ENCODE measurements at regions not wholly inside any gene's neighbourhood (a gene's known extent, or its start where the extent isn't known, plus 50 kb on each side); places are given as distances from the start of the nearest gene placed in this dataset.
A peak's percentile ranks its signal among the peaks of the same experiment; 100 is the strongest.

DNA sequence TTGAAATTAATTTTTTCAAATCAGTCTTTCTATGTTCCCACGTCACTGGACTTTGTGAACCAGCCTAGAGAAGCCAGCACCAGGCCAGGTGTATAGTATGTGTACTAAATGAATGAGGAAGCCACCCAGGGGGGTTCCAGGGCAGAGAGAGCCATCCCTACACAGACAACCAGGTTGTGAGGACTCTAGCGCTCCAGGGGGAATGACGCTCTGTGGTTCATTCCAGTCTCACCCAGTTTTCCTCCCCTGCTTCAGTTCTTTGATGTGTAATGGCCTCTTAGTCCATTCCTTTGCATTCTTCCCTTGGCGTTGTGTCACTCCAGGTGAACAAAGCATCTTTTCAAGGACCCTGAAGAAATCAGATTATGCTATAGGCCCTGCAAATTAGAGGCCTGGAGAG is 330.6 kb downstream of the NSG2 start:
- DNase-seq (ENCODE audit: low read depth) = no peak

DNA sequence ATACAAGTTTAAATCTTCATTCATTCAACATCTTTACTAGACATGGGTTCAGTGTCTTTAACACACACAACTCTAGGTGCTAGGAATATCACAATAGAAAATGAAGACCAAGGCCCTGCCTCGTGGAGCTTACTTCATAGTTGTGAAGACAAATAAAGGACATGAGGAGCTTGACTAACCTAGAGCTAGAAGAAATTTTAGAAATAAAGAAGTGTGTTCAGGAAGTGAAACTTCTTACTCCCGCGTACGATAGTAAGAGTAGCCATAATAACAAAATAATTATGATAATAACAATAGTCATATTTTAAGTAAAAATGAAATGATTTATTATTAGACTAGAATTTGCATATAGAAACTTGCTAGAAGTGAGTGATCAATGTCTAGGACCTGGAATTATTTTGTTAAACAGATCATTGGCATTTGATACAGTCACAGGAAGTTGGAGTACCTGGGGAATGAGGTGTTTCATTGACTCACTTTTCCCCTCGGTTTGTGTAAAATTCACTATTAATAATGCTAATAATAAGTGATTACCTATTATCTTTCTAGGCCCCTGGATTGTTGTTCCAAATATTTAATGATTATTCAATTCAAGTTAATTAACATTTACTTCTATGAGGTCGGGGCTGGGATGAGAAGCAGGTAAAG is 331.3 kb downstream of the NSG2 start:
- no peak for DNase-seq (ENCODE audit: low read depth)

GRCh38 chr5:174378121-174378874 is 332.8 kb downstream of the NSG2 start:
- no peak for DNase-seq (ENCODE audit: low read depth)

GRCh38 chr5:174380311-174380710 is 334.8 kb downstream of the NSG2 start:
- DNase-seq (ENCODE audit: low read depth) = no peak

DNA sequence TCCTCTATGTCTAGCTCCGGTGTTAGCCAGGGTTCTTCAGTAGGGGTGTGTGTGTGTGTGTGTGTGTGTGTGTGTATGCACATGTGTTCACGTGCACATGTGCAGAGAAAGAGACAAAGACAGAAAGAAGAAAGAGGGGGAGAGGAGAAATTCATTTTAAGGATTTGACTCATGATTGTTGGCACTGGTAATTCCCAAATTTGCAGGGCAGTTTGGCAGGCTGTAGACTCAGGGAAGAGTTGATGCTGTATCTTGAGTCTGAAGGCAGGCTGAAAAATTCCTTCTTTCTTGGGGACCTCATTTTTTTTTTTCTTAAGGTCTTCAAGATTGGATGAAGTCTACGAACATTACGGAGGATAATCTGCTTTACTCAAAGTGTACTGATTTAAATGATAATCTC is 335.7 kb downstream of the NSG2 start:
- DNase-seq (ENCODE audit: low read depth) = no peak

GRCh38 chr5:174383210-174384167 is 338.0 kb downstream of the NSG2 start:
- no peak for DNase-seq (ENCODE audit: low read depth)

- DNase-seq (ENCODE audit: low read depth) = peak; percentile 4
Measured at GRCh38 chr5:174384509-174384947, 339.0 kb downstream of the NSG2 start.

DNA sequence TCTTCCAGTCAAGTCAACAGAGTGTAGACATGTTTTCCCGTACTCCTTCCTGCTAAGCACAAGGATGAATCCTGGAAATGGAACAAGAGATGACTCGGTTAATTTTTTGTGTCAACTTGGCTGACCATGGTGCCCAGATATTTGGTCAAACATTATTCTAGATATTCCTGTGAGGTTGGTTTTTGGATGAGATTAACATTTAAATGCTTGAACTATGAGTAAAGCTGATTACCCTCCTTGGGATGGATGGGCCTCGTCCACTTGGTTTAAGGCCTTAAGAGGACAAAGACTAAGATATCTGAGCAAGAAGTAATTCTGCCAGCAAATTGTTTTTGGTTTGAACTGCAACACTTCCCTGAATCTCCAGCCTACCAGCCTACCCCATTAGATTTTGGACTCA is 338.1 kb upstream of the MSX2 start:
- DNase-seq (ENCODE audit: low read depth) = no peak

DNA sequence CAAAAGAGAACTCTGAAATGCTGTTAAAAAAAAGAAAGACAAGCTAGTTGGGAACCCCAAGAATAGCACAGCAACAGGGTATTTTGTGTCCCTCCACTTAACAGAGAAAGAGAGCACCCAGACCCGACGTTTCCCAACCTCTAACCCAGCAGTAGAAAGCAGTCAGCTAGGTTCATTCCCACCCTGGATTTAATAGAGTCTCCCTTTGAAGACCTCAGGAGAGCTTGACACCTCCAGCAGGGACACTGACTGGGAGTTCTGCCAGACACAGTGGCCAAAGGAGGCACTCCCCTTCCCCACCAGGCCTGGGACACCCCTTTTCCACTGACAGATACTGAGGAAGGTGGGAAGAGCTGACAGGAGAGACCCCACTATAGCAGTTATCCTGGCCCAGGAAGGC is 337.5 kb upstream of the MSX2 start:
- no peak for DNase-seq (ENCODE audit: low read depth)

- no peak for DNase-seq (ENCODE audit: low read depth)
Measured at GRCh38 chr5:174387448-174387847, 336.9 kb upstream of the MSX2 start.

DNA sequence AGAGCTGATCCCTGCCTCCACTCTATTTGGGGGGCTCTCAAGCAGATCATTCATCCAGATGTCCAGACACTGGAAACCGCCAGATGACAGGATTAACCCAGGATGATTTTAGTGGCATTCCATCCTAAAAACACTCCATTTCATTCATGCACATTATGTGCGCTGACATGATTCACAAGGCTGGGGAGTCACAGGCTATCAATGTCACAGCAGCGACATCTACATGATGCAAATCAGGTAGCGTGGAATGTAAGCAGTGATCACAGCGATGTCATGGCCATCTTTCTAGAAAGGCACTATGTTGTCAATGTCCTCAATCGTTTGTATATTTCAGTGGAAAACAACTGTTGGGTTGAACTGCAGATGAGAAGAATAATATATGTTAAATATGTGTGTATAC is 331.5 kb upstream of the MSX2 start:
- DNase-seq (ENCODE audit: low read depth) = no peak

- no peak for DNase-seq (ENCODE audit: low read depth)
Measured at GRCh38 chr5:174396541-174396940, 327.8 kb upstream of the MSX2 start.

DNA sequence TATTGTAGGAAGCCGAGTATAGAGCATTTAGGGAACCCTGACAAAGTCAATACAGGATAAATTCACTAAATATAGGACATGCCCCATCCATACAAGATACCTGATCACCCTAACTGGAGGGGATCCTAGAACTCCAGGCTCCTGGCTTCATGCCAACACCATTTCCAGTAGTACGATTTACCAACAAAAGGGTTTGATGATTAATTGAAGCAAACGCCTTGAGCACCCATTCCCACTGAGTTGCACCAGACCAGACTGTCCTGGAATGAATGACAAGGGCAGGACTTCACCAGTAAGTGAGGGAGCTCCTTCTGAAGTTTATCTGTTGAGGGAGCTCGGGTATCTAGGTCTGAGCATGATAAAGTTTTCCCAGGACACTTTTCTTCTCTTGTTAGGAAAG is 327.2 kb upstream of the MSX2 start:
- no peak for DNase-seq (ENCODE audit: low read depth)

GRCh38 chr5:174398171-174398570 is 326.2 kb upstream of the MSX2 start:
- DNase-seq (ENCODE audit: low read depth) = no peak

GRCh38 chr5:174399411-174399810 is 325.0 kb upstream of the MSX2 start:
- no peak for DNase-seq (ENCODE audit: low read depth)

DNA sequence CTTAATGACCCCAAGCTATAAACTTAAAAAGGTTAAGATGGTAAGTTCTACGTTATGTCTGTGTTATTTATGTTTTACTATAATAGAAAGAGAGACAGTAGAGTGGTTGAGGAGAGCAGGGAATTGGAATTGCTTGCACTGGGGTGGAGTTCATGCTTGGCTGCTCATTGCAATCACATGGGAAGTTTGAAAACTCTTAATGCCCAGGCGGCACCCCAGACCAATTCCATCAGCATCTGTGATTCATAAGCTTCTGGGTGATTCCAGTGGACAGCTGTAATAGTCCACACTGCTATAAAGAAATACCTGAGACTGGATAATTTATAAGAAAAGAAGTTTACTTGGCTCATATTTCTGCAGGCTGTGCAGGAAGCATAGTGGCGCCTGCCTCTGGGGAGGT is 323.9 kb upstream of the MSX2 start:
- no peak for DNase-seq (ENCODE audit: low read depth)

- DNase-seq (ENCODE audit: low read depth) = no peak
Measured at GRCh38 chr5:174401793-174402192, 322.6 kb upstream of the MSX2 start.

- DNase-seq (ENCODE audit: low read depth) = no peak
Measured at GRCh38 chr5:174402222-174402812, 322.1 kb upstream of the MSX2 start.

DNA sequence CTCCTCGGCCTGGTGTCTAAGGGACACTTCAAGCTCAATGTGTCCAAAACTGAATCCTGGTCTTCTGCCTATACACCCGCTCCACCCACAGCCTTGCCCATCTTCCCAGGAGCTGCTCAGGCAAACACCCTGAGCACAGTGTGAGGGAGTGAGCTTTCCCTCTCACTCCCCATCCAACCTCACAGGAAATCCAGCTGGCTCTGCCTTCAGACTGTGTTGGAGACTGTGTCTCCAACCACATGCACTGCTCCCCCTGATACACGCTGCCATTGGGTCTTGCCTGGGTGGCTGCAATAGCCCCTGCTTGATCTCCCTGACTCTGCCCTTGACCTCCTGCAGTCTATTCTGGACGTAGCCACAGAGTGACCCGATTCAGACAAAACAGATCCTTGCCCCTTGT is 319.5 kb upstream of the MSX2 start:
- no peak for DNase-seq (ENCODE audit: low read depth)

DNA sequence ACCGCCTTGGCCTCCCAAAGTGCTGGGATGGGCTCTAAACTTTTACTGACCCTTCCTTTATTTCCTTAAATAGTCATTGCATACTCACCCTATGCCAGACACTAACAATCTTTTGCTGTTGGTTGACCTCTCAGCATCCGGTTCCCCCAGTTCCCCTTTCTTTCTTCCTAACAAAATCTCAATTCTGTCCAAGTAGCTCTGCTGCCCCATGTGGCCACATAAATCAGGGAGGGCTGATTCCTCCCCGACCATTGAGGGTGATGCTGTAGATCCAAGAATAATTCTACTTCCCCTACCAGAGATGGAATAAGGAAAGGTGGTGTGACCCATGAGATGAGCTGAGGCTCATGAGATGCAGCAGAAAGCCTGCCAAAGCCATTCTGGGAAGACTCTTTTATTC is 315.3 kb upstream of the MSX2 start:
- no peak for DNase-seq (ENCODE audit: low read depth)

DNA sequence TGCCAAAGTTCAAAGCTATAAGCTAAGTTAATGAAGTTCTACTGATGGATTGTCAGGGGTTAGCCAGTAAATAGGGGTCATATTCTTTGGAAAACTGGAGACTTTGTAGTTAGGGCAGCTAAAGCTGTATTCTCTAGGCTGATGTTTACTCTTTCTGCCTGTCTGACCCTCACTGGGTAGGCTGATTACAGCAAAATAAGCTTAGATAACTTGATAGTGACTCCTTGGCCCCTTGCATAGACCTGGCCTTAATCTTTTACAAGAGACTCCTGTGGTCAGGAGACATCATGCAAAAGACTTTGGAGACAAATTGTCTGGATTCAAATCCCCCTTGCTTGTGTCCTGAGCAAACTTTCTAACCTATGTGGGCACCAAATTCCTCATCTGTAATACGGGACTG is 314.4 kb upstream of the MSX2 start:
- no peak for DNase-seq (ENCODE audit: low read depth)

GRCh38 chr5:174410716-174411478 is 313.5 kb upstream of the MSX2 start:
- peak; percentile 6 for DNase-seq (ENCODE audit: low read depth)
